ENCODE measurements at regions not wholly inside any gene's neighbourhood (a gene's known extent, or its start where the extent isn't known, plus 50 kb on each side); places are given as distances from the start of the nearest gene placed in this dataset.

GRCh38 chr12:20967756-20968155, 157.3 kb downstream of the SLCO1B3 start:
- no peaks in the 10 kb centered on the region for H3K27me3 ChIP-seq (replicated peaks; ENCODE audit: control insufficient read depth, insufficient read depth, low read length)
- no peak overlapping the region for H3K4me3 ChIP-seq (ENCODE audit: low read length)
- no peak overlapping the region for H3K9ac ChIP-seq (ENCODE audit: low read length)
- no peaks in the 10 kb centered on the region for H3K36me3 ChIP-seq (ENCODE audit: control insufficient read depth, insufficient read depth, low read length, severe bottlenecking)
- DNase-seq (ENCODE audit: low read depth): no peak
- H3K4me1 ChIP-seq (ENCODE audit: control insufficient read depth, insufficient read depth, low read length): no peaks in the 10 kb centered on the region
- H3K9me3 ChIP-seq (ENCODE audit: control insufficient read depth, low read length): no peaks in the 10 kb centered on the region

- no peaks in the 10 kb centered on the region for H3K4me1 ChIP-seq (ENCODE audit: control insufficient read depth, insufficient read depth, low read length)
- no peak overlapping the region for H3K4me3 ChIP-seq (ENCODE audit: low read length)
- no peak overlapping the region for H3K9ac ChIP-seq (ENCODE audit: low read length)
- no peaks in the 10 kb centered on the region for H3K36me3 ChIP-seq (ENCODE audit: control insufficient read depth, insufficient read depth, low read length, severe bottlenecking)
- H3K27me3 ChIP-seq (replicated peaks; ENCODE audit: control insufficient read depth, insufficient read depth, low read length): no peaks in the 10 kb centered on the region
- no peaks in the 10 kb centered on the region for H3K9me3 ChIP-seq (ENCODE audit: control insufficient read depth, low read length)
- DNase-seq (ENCODE audit: low read depth): no peak
Measured at GRCh38 chr12:20969766-20970165, 159.3 kb downstream of the SLCO1B3 start.

- Histone ChIP-seq H3K9me3 (ENCODE audit: control insufficient read depth, low read length) (peaks cover 4% of the 10 kb centered on the region), H3K4me3 (ENCODE audit: low read length) (no peak overlapping the region), H3K36me3 (ENCODE audit: control insufficient read depth, insufficient read depth, low read length, severe bottlenecking) (no peaks in the 10 kb centered on the region), H3K4me1 (ENCODE audit: control insufficient read depth, insufficient read depth, low read length) (no peaks in the 10 kb centered on the region), H3K27me3 (replicated peaks; ENCODE audit: control insufficient read depth, insufficient read depth, low read length) (no peaks in the 10 kb centered on the region), H3K9ac (ENCODE audit: low read length) (no peak overlapping the region)
- DNase-seq (ENCODE audit: low read depth): no peak
Measured at GRCh38 chr12:20985399-20985798, 145.6 kb upstream of the SLCO1B1 start.

GRCh38 chr12:21001778-21002177, 129.2 kb upstream of the SLCO1B1 start:
- Histone ChIP-seq H3K4me1 (ENCODE audit: control insufficient read depth, insufficient read depth, low read length) (no peaks in the 10 kb centered on the region), H3K27me3 (replicated peaks; ENCODE audit: control insufficient read depth, insufficient read depth, low read length) (no peaks in the 10 kb centered on the region), H3K4me3 (ENCODE audit: low read length) (no peak overlapping the region), H3K36me3 (ENCODE audit: control insufficient read depth, insufficient read depth, low read length, severe bottlenecking) (no peaks in the 10 kb centered on the region), H3K9me3 (ENCODE audit: control insufficient read depth, low read length) (peaks cover 4% of the 10 kb centered on the region), H3K9ac (ENCODE audit: low read length) (no peak overlapping the region)
- DNase-seq (ENCODE audit: low read depth): no peak

GRCh38 chr12:21025656-21026055, 105.3 kb upstream of the SLCO1B1 start:
- DNase-seq (ENCODE audit: low read depth): no peak
- Histone ChIP-seq H3K4me1 (ENCODE audit: control insufficient read depth, insufficient read depth, low read length) (no peaks in the 10 kb centered on the region), H3K4me3 (ENCODE audit: low read length) (no peak overlapping the region), H3K27me3 (replicated peaks; ENCODE audit: control insufficient read depth, insufficient read depth, low read length) (no peaks in the 10 kb centered on the region), H3K9me3 (ENCODE audit: control insufficient read depth, low read length) (no peaks in the 10 kb centered on the region), H3K9ac (ENCODE audit: low read length) (no peak overlapping the region), H3K36me3 (ENCODE audit: control insufficient read depth, insufficient read depth, low read length, severe bottlenecking) (no peaks in the 10 kb centered on the region)

- no peak overlapping the region for H3K4me3 ChIP-seq (ENCODE audit: low read length)
- DNase-seq (ENCODE audit: low read depth): no peak
- H3K9me3 ChIP-seq (ENCODE audit: control insufficient read depth, low read length): peaks cover under 1% of the 10 kb centered on the region
- no peak overlapping the region for H3K9ac ChIP-seq (ENCODE audit: low read length)
- no peaks in the 10 kb centered on the region for H3K27me3 ChIP-seq (replicated peaks; ENCODE audit: control insufficient read depth, insufficient read depth, low read length)
- no peaks in the 10 kb centered on the region for H3K4me1 ChIP-seq (ENCODE audit: control insufficient read depth, insufficient read depth, low read length)
- no peaks in the 10 kb centered on the region for H3K36me3 ChIP-seq (ENCODE audit: control insufficient read depth, insufficient read depth, low read length, severe bottlenecking)
Measured at GRCh38 chr12:21026302-21026701, 104.7 kb upstream of the SLCO1B1 start.

- H3K4me1 ChIP-seq (ENCODE audit: control insufficient read depth, insufficient read depth, low read length): no peaks in the 10 kb centered on the region
- no peaks in the 10 kb centered on the region for H3K27me3 ChIP-seq (replicated peaks; ENCODE audit: control insufficient read depth, insufficient read depth, low read length)
- no peaks in the 10 kb centered on the region for H3K9me3 ChIP-seq (ENCODE audit: control insufficient read depth, low read length)
- DNase-seq (ENCODE audit: low read depth): no peak
- no peak overlapping the region for H3K9ac ChIP-seq (ENCODE audit: low read length)
- no peaks in the 10 kb centered on the region for H3K36me3 ChIP-seq (ENCODE audit: control insufficient read depth, insufficient read depth, low read length, severe bottlenecking)
- H3K4me3 ChIP-seq (ENCODE audit: low read length): no peak overlapping the region
Measured at GRCh38 chr12:21054334-21054733, 76.7 kb upstream of the SLCO1B1 start.

GRCh38 chr12:21065845-21066244, 65.1 kb upstream of the SLCO1B1 start:
- H3K27me3 ChIP-seq (replicated peaks; ENCODE audit: control insufficient read depth, insufficient read depth, low read length): no peaks in the 10 kb centered on the region
- H3K9me3 ChIP-seq (ENCODE audit: control insufficient read depth, low read length): no peaks in the 10 kb centered on the region
- no peaks in the 10 kb centered on the region for H3K36me3 ChIP-seq (ENCODE audit: control insufficient read depth, insufficient read depth, low read length, severe bottlenecking)
- peak; percentile 23 for DNase-seq (ENCODE audit: low read depth)
- H3K4me1 ChIP-seq (ENCODE audit: control insufficient read depth, insufficient read depth, low read length): no peaks in the 10 kb centered on the region
- no peak overlapping the region for H3K4me3 ChIP-seq (ENCODE audit: low read length)
- no peak overlapping the region for H3K9ac ChIP-seq (ENCODE audit: low read length)

- Histone ChIP-seq H3K9me3 (ENCODE audit: control insufficient read depth, low read length) (no peaks in the 10 kb centered on the region), H3K4me3 (ENCODE audit: low read length) (no peak overlapping the region), H3K27me3 (replicated peaks; ENCODE audit: control insufficient read depth, insufficient read depth, low read length) (no peaks in the 10 kb centered on the region), H3K4me1 (ENCODE audit: control insufficient read depth, insufficient read depth, low read length) (no peaks in the 10 kb centered on the region), H3K9ac (ENCODE audit: low read length) (no peak overlapping the region), H3K36me3 (ENCODE audit: control insufficient read depth, insufficient read depth, low read length, severe bottlenecking) (no peaks in the 10 kb centered on the region)
- DNase-seq (ENCODE audit: low read depth): no peak
Measured at GRCh38 chr12:21073129-21073528, 57.9 kb upstream of the SLCO1B1 start.

GRCh38 chr12:21073822-21074460, 57.1 kb upstream of the SLCO1B1 start:
- no peak overlapping the region for H3K4me3 ChIP-seq (ENCODE audit: low read length)
- no peak for DNase-seq (ENCODE audit: low read depth)

More at GRCh38 chr12:21073822-21074460, 57.1 kb upstream of the SLCO1B1 start:
- H3K27me3 ChIP-seq (replicated peaks; ENCODE audit: control insufficient read depth, insufficient read depth, low read length): no peaks in the 10 kb centered on the region
- no peaks in the 10 kb centered on the region for H3K9me3 ChIP-seq (ENCODE audit: control insufficient read depth, low read length)
- H3K36me3 ChIP-seq (ENCODE audit: control insufficient read depth, insufficient read depth, low read length, severe bottlenecking): no peaks in the 10 kb centered on the region
- H3K9ac ChIP-seq (ENCODE audit: low read length): no peak overlapping the region
- no peaks in the 10 kb centered on the region for H3K4me1 ChIP-seq (ENCODE audit: control insufficient read depth, insufficient read depth, low read length)

Measured in adipocyte (in vitro differentiated cells).